ENCODE measurements at regions not wholly inside any gene's neighbourhood (a gene's known extent, or its start where the extent isn't known, plus 50 kb on each side); places are given as distances from the start of the nearest gene placed in this dataset.

- WGBS, 2 donors = 90 to 91% methylated on average over 5 of the region's 5 CpGs
- H3K4me3 ChIP-seq = no peak overlapping the region
- intact Hi-C loops (cut with DNase I) = loop anchor here in 2 of 10 donors (10.0 kb wide), 2 partner anchors 138 to 158 kb away; partner anchors contain the start of gene SASH1 (in 1 of the 2)
- H3K27ac ChIP-seq = no peak overlapping the region
- TF ChIP-seq CTCF (IDR thresholded peaks at IDR 0.05) = no peak
- H3K9me3 ChIP-seq = no peaks in the 10 kb centered on the region
- ATAC-seq = no peak
- no peaks in the 10 kb centered on the region for H3K27me3 ChIP-seq
- no peak for DNase-seq
- no peaks in the 10 kb centered on the region for H3K36me3 ChIP-seq
- H3K4me1 ChIP-seq = peaks cover 0 to 6% (median 3%) of the 10 kb centered on the region in 9 donors
These were observed 155.7 kb upstream of the SASH1 start for GRCh38 chr6:148186916-148187315.

- WGBS, 2 donors = 93 to 97% methylated on average over 4 of the region's 4 CpGs
- intact Hi-C loops (cut with DNase I) = no loop called here
- no peak for TF ChIP-seq CTCF (IDR thresholded peaks at IDR 0.05)
- H3K27me3 ChIP-seq = peaks cover 0 to 11% (median 0%) of the 10 kb centered on the region in 7 donors
- H3K4me3 ChIP-seq = no peak overlapping the region
- no peak for DNase-seq
- no peaks in the 10 kb centered on the region for H3K36me3 ChIP-seq
- peak in 5 of 8 donors; percentile 49 to 85 (median 74) for ATAC-seq
- H3K27ac ChIP-seq = no peak overlapping the region
- peaks cover 0 to 9% (median 5%) of the 10 kb centered on the region in 9 donors for H3K4me1 ChIP-seq
- no peaks in the 10 kb centered on the region for H3K9me3 ChIP-seq
These were observed 150.3 kb upstream of the SASH1 start for GRCh38 chr6:148192310-148192709.

- ATAC-seq (no peak), DNase-seq (no peak)
- peaks cover 0 to 19% (median 0%) of the 10 kb centered on the region in 7 donors for H3K27me3 ChIP-seq
- no peak for TF ChIP-seq CTCF (IDR thresholded peaks at IDR 0.05)
- H3K36me3 ChIP-seq = no peaks in the 10 kb centered on the region
- no peaks in the 10 kb centered on the region for H3K9me3 ChIP-seq
- intact Hi-C loops (cut with DNase I) = no loop called here
- no peak overlapping the region for H3K27ac ChIP-seq
- WGBS, 2 donors = 83 to 84% methylated on average over 5 of the region's 5 CpGs
- no peak overlapping the region for H3K4me3 ChIP-seq
- H3K4me1 ChIP-seq = peaks cover 0 to 9% (median 5%) of the 10 kb centered on the region in 9 donors
These were observed 149.5 kb upstream of the SASH1 start for GRCh38 chr6:148193063-148193680.

- no peak overlapping the region for H3K4me3 ChIP-seq
- H3K4me1 ChIP-seq = peaks cover 0 to 14% (median 8%) of the 10 kb centered on the region in 9 donors
- H3K27me3 ChIP-seq = peaks cover 0 to 25% (median 0%) of the 10 kb centered on the region in 7 donors
- 96 to 97% methylated on average over 5 of the region's 5 CpGs for WGBS, 2 donors
- DNase-seq (no peak), ATAC-seq (no peak)
- intact Hi-C loops (cut with DNase I) = no loop called here
- no peaks in the 10 kb centered on the region for H3K9me3 ChIP-seq
- TF ChIP-seq CTCF (IDR thresholded peaks at IDR 0.05) = no peak
- no peaks in the 10 kb centered on the region for H3K36me3 ChIP-seq
- no peak overlapping the region for H3K27ac ChIP-seq
These were observed 147.1 kb upstream of the SASH1 start for GRCh38 chr6:148195511-148195910.

Data from heart right ventricle (tissue), 16 donors.